ENCODE measurements at regions not wholly inside any gene's neighbourhood (a gene's known extent, or its start where the extent isn't known, plus 50 kb on each side); places are given as distances from the start of the nearest gene placed in this dataset.

DNA sequence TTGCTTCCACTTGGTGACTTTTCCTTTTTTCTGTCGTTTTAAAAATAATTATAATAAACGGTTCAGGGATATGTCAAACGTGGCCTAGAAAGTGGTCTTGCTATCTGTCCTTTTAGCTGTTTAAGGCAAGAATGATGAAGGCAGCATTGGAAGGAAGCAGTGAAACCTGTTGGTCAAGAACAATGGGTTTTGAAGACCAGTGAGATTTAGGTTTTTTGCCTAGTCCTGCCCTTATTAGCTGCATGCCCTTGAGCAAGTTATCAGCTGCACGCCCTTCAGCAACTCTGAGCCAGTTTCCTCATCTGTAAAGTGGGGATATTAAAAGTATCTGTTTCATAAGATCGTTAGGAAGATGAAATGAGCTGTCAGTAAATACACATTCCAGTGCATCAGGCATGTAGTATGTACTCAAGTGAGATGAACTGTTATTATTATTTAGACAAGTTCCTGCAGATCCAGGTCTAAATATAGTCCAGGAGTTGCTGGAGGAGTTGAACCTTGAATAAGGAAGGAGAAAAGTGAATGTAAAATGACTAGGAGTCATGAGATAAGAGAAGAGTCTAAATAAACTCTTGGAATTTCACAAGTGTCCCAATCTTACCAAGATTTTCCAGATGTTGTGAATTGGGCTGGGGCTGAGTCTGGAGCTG, 90.8 kb upstream of the HSD17B12 start (continued):
- TF ChIP-seq, protein P1, sequence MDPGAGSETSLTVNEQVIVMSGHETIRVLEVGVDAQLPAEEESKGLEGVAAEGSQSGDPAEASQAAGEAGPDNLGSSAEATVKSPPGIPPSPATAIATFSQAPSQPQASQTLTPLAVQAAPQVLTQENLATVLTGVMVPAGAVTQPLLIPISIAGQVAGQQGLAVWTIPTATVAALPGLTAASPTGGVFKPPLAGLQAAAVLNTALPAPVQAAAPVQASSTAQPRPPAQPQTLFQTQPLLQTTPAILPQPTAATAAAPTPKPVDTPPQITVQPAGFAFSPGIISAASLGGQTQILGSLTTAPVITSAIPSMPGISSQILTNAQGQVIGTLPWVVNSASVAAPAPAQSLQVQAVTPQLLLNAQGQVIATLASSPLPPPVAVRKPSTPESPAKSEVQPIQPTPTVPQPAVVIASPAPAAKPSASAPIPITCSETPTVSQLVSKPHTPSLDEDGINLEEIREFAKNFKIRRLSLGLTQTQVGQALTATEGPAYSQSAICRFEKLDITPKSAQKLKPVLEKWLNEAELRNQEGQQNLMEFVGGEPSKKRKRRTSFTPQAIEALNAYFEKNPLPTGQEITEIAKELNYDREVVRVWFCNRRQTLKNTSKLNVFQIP (CRISPR knock-in tag; IDR thresholded peaks at IDR 0.05; ENCODE audit: borderline replicate concordance, low read depth) = no peak
- TF ChIP-seq ZFP30 (CRISPR knock-in tag; IDR thresholded peaks at IDR 0.05) (no peak), ZNF565 (CRISPR knock-in tag; conservative IDR thresholded peaks at IDR 0.05; ENCODE audit: low read depth) (no peak), ZNF8 (CRISPR knock-in tag; IDR thresholded peaks at IDR 0.05) (no peak)

DNA sequence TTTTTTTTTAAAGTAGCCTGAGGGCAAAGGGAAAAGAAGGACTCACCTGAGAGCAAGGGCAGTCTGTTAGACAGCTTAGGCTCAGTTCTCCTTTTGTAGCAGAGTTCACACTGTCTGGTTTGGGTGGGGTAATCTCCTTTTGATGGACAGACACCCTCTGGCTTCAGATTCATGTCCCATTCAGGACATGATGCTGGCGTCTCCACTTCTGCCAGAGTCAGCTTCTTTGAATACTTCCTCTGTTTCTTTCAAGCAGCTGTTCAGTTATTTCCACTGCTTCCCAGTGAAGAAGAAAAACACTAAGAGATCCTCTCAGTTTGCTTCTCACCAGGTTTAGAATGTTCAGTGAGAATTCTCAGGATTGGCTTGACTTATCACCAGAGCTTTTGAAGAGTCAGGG, 79.0 kb upstream of the HSD17B12 start:
- ATAC-seq = no peak
- TF ChIP-seq ZNF8 (CRISPR knock-in tag; IDR thresholded peaks at IDR 0.05) = no peak
- TF ChIP-seq ZNF565 (CRISPR knock-in tag; conservative IDR thresholded peaks at IDR 0.05; ENCODE audit: low read depth) = no peak
- TF ChIP-seq GLIS3 (CRISPR knock-in tag; IDR thresholded peaks at IDR 0.05) = no peak

DNA sequence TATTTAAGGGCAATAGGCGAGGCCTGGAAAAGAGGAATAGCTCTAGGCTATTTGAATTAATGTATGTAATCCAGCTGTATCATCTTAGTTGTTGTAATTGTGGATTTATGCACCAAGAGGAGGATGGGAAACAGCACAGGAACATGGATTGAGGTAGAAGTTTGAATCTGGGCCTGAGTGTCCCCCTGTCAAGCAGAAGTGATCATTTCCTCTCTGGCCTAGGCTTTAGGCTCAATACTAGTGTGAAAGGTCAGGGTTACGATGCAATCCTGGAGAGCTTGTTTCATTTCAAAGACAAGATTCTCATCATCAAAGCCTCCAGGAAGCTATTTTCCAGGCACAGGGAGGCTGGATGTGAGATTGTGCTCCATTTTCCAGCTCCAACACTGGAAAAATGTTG, 77.9 kb upstream of the HSD17B12 start:
- no peak for TF ChIP-seq CSDC2 (CRISPR knock-in tag; IDR thresholded peaks at IDR 0.05)

DNA sequence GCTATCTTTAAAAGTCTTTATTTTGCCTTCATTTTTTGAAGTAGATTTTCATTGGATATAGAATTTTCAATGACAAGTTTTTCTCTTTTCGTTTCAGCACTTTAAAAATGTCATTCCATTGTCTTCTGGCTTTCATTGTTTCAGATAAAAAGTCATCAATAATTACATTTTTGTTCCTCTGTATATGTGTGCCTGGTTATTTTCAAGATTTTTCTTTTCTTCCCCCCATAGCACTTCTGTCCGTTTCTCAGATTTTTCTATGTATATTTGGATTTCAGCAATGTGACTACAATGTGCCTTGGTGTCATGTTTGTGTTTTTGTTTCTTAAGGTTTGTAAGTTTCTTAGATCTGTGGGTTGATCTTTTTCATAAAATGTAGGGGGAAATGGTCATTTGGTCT, 66.3 kb upstream of the HSD17B12 start:
- TF ChIP-seq ESRRG (CRISPR knock-in tag; IDR thresholded peaks at IDR 0.05) (no peak), ZNF8 (CRISPR knock-in tag; IDR thresholded peaks at IDR 0.05) (no peak), GLIS3 (CRISPR knock-in tag; IDR thresholded peaks at IDR 0.05) (no peak), ZFP30 (CRISPR knock-in tag; IDR thresholded peaks at IDR 0.05) (no peak), OSR1 (CRISPR knock-in tag; IDR thresholded peaks at IDR 0.05) (no peak), ZNF70 (CRISPR knock-in tag; IDR thresholded peaks at IDR 0.05) (no peak), PPARA (CRISPR knock-in tag; IDR thresholded peaks at IDR 0.05; ENCODE audit: borderline replicate concordance) (no peak), TCF4 (CRISPR knock-in tag; IDR thresholded peaks at IDR 0.05; ENCODE audit: borderline replicate concordance) (no peak), ISL1 (CRISPR knock-in tag; IDR thresholded peaks at IDR 0.05) (no peak), RARB (CRISPR knock-in tag; IDR thresholded peaks at IDR 0.05) (no peak), BACH2 (CRISPR knock-in tag; IDR thresholded peaks at IDR 0.05; ENCODE audit: borderline replicate concordance) (no peak), CSDC2 (CRISPR knock-in tag; IDR thresholded peaks at IDR 0.05) (no peak), TOX (CRISPR knock-in tag; IDR thresholded peaks at IDR 0.05; ENCODE audit: borderline replicate concordance) (no peak), ARNTL (CRISPR knock-in tag; IDR thresholded peaks at IDR 0.05; ENCODE audit: borderline replicate concordance, low read depth) (no peak), ZNF565 (CRISPR knock-in tag; conservative IDR thresholded peaks at IDR 0.05; ENCODE audit: low read depth) (no peak), SNAI2 (CRISPR knock-in tag; IDR thresholded peaks at IDR 0.05) (no peak)
- TF ChIP-seq, protein P2, sequence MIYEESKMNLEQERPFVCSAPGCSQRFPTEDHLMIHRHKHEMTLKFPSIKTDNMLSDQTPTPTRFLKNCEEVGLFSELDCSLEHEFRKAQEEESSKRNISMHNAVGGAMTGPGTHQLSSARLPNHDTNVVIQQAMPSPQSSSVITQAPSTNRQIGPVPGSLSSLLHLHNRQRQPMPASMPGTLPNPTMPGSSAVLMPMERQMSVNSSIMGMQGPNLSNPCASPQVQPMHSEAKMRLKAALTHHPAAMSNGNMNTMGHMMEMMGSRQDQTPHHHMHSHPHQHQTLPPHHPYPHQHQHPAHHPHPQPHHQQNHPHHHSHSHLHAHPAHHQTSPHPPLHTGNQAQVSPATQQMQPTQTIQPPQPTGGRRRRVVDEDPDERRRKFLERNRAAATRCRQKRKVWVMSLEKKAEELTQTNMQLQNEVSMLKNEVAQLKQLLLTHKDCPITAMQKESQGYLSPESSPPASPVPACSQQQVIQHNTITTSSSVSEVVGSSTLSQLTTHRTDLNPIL (CRISPR knock-in tag; IDR thresholded peaks at IDR 0.05; ENCODE audit: low read depth) = no peak
- TF ChIP-seq, protein P3, sequence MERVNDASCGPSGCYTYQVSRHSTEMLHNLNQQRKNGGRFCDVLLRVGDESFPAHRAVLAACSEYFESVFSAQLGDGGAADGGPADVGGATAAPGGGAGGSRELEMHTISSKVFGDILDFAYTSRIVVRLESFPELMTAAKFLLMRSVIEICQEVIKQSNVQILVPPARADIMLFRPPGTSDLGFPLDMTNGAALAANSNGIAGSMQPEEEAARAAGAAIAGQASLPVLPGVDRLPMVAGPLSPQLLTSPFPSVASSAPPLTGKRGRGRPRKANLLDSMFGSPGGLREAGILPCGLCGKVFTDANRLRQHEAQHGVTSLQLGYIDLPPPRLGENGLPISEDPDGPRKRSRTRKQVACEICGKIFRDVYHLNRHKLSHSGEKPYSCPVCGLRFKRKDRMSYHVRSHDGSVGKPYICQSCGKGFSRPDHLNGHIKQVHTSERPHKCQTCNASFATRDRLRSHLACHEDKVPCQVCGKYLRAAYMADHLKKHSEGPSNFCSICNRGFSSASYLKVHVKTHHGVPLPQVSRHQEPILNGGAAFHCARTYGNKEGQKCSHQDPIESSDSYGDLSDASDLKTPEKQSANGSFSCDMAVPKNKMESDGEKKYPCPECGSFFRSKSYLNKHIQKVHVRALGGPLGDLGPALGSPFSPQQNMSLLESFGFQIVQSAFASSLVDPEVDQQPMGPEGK (CRISPR knock-in tag; IDR thresholded peaks at IDR 0.05; ENCODE audit: borderline replicate concordance) = no peak
- TF ChIP-seq, protein P4, sequence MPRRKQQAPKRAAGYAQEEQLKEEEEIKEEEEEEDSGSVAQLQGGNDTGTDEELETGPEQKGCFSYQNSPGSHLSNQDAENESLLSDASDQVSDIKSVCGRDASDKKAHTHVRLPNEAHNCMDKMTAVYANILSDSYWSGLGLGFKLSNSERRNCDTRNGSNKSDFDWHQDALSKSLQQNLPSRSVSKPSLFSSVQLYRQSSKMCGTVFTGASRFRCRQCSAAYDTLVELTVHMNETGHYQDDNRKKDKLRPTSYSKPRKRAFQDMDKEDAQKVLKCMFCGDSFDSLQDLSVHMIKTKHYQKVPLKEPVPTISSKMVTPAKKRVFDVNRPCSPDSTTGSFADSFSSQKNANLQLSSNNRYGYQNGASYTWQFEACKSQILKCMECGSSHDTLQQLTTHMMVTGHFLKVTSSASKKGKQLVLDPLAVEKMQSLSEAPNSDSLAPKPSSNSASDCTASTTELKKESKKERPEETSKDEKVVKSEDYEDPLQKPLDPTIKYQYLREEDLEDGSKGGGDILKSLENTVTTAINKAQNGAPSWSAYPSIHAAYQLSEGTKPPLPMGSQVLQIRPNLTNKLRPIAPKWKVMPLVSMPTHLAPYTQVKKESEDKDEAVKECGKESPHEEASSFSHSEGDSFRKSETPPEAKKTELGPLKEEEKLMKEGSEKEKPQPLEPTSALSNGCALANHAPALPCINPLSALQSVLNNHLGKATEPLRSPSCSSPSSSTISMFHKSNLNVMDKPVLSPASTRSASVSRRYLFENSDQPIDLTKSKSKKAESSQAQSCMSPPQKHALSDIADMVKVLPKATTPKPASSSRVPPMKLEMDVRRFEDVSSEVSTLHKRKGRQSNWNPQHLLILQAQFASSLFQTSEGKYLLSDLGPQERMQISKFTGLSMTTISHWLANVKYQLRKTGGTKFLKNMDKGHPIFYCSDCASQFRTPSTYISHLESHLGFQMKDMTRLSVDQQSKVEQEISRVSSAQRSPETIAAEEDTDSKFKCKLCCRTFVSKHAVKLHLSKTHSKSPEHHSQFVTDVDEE (CRISPR knock-in tag; IDR thresholded peaks at IDR 0.05) = no peak
- TF ChIP-seq, protein P5, sequence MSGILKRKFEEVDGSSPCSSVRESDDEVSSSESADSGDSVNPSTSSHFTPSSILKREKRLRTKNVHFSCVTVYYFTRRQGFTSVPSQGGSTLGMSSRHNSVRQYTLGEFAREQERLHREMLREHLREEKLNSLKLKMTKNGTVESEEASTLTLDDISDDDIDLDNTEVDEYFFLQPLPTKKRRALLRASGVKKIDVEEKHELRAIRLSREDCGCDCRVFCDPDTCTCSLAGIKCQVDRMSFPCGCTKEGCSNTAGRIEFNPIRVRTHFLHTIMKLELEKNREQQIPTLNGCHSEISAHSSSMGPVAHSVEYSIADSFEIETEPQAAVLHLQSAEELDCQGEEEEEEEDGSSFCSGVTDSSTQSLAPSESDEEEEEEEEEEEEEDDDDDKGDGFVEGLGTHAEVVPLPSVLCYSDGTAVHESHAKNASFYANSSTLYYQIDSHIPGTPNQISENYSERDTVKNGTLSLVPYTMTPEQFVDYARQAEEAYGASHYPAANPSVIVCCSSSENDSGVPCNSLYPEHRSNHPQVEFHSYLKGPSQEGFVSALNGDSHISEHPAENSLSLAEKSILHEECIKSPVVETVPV (CRISPR knock-in tag; IDR thresholded peaks at IDR 0.05) = no peak
- ATAC-seq = no peak

More for the DNA sequence above, 77.9 kb upstream of the HSD17B12 start:
- ATAC-seq = no peak

Measured in SK-N-SH treated with all-trans-retinoic acid at 6 μM for 48 hours (cell line).